SK-N-SH treated with all-trans-retinoic acid at 6 μM for 48 hours (cell line): ENCODE measurements at regions not wholly inside any gene's neighbourhood (a gene's known extent, or its start where the extent isn't known, plus 50 kb on each side); places are given as distances from the start of the nearest gene placed in this dataset.

Source experiments
- ARNTL ChIP-seq: fragments of 450-650 bp; formaldehyde crosslinking; IDR thresholded peaks from 2 replicates; pipeline ENCODE4 v1.5.0; 2020; ENCODE audit warnings: low read depth, mild to moderate bottlenecking, moderate library complexity, borderline replicate concordance
- BACH2 ChIP-seq: fragments of 250-450 bp; sonication (Bioruptor Pico); IDR thresholded peaks from 2 replicates; pipeline ENCODE4 v1.9.0; 2021; ENCODE audit warnings: mild to moderate bottlenecking, borderline replicate concordance

- TF ChIP-seq ARNTL (CRISPR knock-in tag) (no peak), BACH2 (CRISPR knock-in tag) (no peak)
Observed at GRCh38 chr4:81960961-81961360, 412.8 kb downstream of the HNRNPD start.
